IMR-90 (cell line): ENCODE measurements at regions not wholly inside any gene's neighbourhood (a gene's known extent, or its start where the extent isn't known, plus 50 kb on each side); places are given as distances from the start of the nearest gene placed in this dataset.

Experiments used
- ATAC-seq: fragments of 200-7000 bp; cut with Tn5 transposase; 2 replicates; pipeline ENCODE4 v1.9.1; 2020; ENCODE audit warnings: low read depth, mild to moderate bottlenecking, moderate library complexity
- BruUV-seq: library from RNA; stranded (reverse); fragments of 400-500 nt; replicated peaks from 2 replicates; lab custom pipeline; 2021; lab: Mats Ljungman, UMichigan
- CTCF ChIA-PET: fragments of 300-600 bp; formaldehyde crosslinking; extraction: SDS; loops from one replicate; lab custom pipeline; 2021; ENCODE audit warnings: antibody characterized with exemption; lab: Yijun Ruan, JAX
- POLR2A ChIA-PET: fragments of 300-600 bp; sonication (Branson Sonifier 250); formaldehyde crosslinking; loops from one replicate; lab custom pipeline; 2022; ENCODE audit warnings: antibody characterized with exemption; ENCODE audit not compliant: unreplicated experiment; lab: Charles Lee
- DNase-seq: peaks from one replicate; pipeline ENCODE4 v3.0.0; 2013
- H2AFZ ChIP-seq: replicated peaks from 2 replicates; pipeline ENCODE3; 2013; ENCODE audit warnings: low read length, mild to moderate bottlenecking; ENCODE audit not compliant: poor library complexity
- H2AK5ac ChIP-seq: 2 replicates; pipeline ENCODE4 v1.6.1; 2013; ENCODE audit warnings: low read depth, low read length, inconsistent platforms
- H2AK9ac ChIP-seq: replicated peaks from 2 replicates; pipeline ENCODE3; 2013; ENCODE audit warnings: mild to moderate bottlenecking, low read depth, low read length, moderate library complexity; ENCODE audit not compliant: poor library complexity
- H2BK120ac ChIP-seq: 2 replicates; pipeline ENCODE4 v1.6.1; 2013; ENCODE audit warnings: low read depth, low read length, inconsistent platforms
- H2BK15ac ChIP-seq: 3 replicates; pipeline ENCODE4 v1.6.1; 2013; ENCODE audit warnings: low read depth, low read length, inconsistent platforms
- H2BK20ac ChIP-seq: 2 replicates; pipeline ENCODE4 v1.6.1; 2013; ENCODE audit warnings: low read depth, mild to moderate bottlenecking, inconsistent platforms, low read length, moderate library complexity
- H2BK5ac ChIP-seq: 2 replicates; pipeline ENCODE4 v1.6.1; 2013; ENCODE audit warnings: mild to moderate bottlenecking, low read depth, low read length, inconsistent platforms; ENCODE audit not compliant: poor library complexity, severe bottlenecking
- H3K14ac ChIP-seq: replicated peaks from 2 replicates; pipeline ENCODE4 v1.6.1; 2013; ENCODE audit warnings: low read depth, low read length, inconsistent platforms
- H3K18ac ChIP-seq: 2 replicates; pipeline ENCODE4 v1.6.1; 2013; ENCODE audit warnings: low read depth, low read length, control low read depth
- H3K23ac ChIP-seq: 2 replicates; pipeline ENCODE4 v1.6.1; 2013; ENCODE audit warnings: low read depth, low read length, inconsistent platforms
- H3K27ac ChIP-seq: 2 replicates; pipeline ENCODE4 v1.5.1; 2013; ENCODE audit warnings: mild to moderate bottlenecking, control low read depth, low read length; ENCODE audit not compliant: insufficient read depth
- H3K27me3 ChIP-seq: 2 replicates; pipeline ENCODE4 v1.6.1; 2013; ENCODE audit warnings: low read length; ENCODE audit not compliant: control insufficient read depth, insufficient read depth
- H3K36me3 ChIP-seq: 2 replicates; pipeline ENCODE4 v1.6.1; 2013; ENCODE audit warnings: low read length, mixed read lengths; ENCODE audit not compliant: control insufficient read depth, insufficient read depth
- H3K4ac ChIP-seq: 2 replicates; pipeline ENCODE4 v1.6.1; 2013; ENCODE audit warnings: low read depth, low read length, inconsistent platforms
- H3K4me1 ChIP-seq: 2 replicates; pipeline ENCODE4 v1.6.1; 2013; ENCODE audit warnings: low read length, mixed read lengths; ENCODE audit not compliant: control insufficient read depth, insufficient read depth
- H3K4me2 ChIP-seq: 2 replicates; pipeline ENCODE4 v1.6.1; 2013; ENCODE audit warnings: low read depth, mild to moderate bottlenecking, control low read depth, low read length, moderate library complexity
- H3K4me3 ChIP-seq: 2 replicates; pipeline ENCODE4 v1.5.1; 2013; ENCODE audit warnings: low read depth, mild to moderate bottlenecking, control low read depth, low read length, moderate library complexity; ENCODE audit not compliant: insufficient read depth
- H3K56ac ChIP-seq: 2 replicates; pipeline ENCODE4 v1.6.1; 2013; ENCODE audit warnings: low read length, inconsistent platforms; ENCODE audit not compliant: insufficient read depth; ENCODE audit errors: extremely low read depth
- H3K79me1 ChIP-seq, 2 experiments: 2 replicates each; pipeline ENCODE4 v1.6.1; 2013; ENCODE audit warnings: low read length in 2 of 2, inconsistent platforms in 1 of 2, low read depth in 1 of 2
- H3K9ac ChIP-seq: 2 replicates; pipeline ENCODE4 v1.6.1; 2013; ENCODE audit warnings: low read depth, low read length, control low read depth
- H3K9me1 ChIP-seq: 2 replicates; pipeline ENCODE4 v1.6.1; 2013; ENCODE audit warnings: low read length, inconsistent platforms; ENCODE audit not compliant: insufficient read depth
- H3K9me3 ChIP-seq: 2 replicates; pipeline ENCODE4 v1.6.1; 2013; ENCODE audit warnings: low read length; ENCODE audit not compliant: control insufficient read depth, insufficient read depth
- H4K20me1 ChIP-seq: 2 replicates; pipeline ENCODE4 v1.6.1; 2013; ENCODE audit warnings: low read length, inconsistent platforms; ENCODE audit not compliant: insufficient read depth
- H4K5ac ChIP-seq: 2 replicates; pipeline ENCODE4 v1.6.1; 2013; ENCODE audit warnings: mild to moderate bottlenecking, low read depth, low read length, control low read depth
- H4K8ac ChIP-seq, 2 experiments: 2 replicates each; pipeline ENCODE4 v1.6.1; 2013; ENCODE audit warnings: low read depth in 2 of 2, low read length in 2 of 2, control low read depth in 1 of 2, inconsistent platforms in 1 of 2
- H4K91ac ChIP-seq: 2 replicates; pipeline ENCODE4 v1.6.1; 2013; ENCODE audit warnings: low read depth, low read length, inconsistent platforms; ENCODE audit not compliant: insufficient read depth
- BHLHE40 ChIP-seq: fragments of 150-350 bp; IDR thresholded peaks from 2 replicates; pipeline ENCODE4 v1.6.1; 2016; ENCODE audit warnings: mild to moderate bottlenecking, low read depth, low read length
- FOS ChIP-seq: fragments of 150-350 bp; IDR thresholded peaks from 2 replicates; pipeline ENCODE4 v1.6.1; 2016; ENCODE audit warnings: low read depth, low read length
- MXI1 ChIP-seq: IDR thresholded peaks from 2 replicates; pipeline ENCODE4 v1.6.1; 2012; ENCODE audit warnings: low read depth, mild to moderate bottlenecking, low read length, moderate library complexity, borderline replicate concordance
- NFE2L2 ChIP-seq: fragments of 150-350 bp; IDR thresholded peaks from 2 replicates; pipeline ENCODE4 v1.6.1; 2016; ENCODE audit warnings: low read depth, mild to moderate bottlenecking, low read length
- WGBS, 2 experiments: methylation state at CpG; one replicate each; pipeline versions ENCODE4 v1.1.5 to v1.1.7; 2013; ENCODE audit warnings: missing lambda C conversion rate in 2 of 2; ENCODE audit not compliant: insufficient read length in 1 of 2; ENCODE audit errors: extremely low coverage in 2 of 2; 5-methylcytosine and 5-hydroxymethylcytosine counted together
- dilution Hi-C: fragments of 300-500 bp; cut with HindIII; formaldehyde crosslinking; loops from one replicate; pipeline ENCODE4 v1.14.3; 2018; ENCODE audit warnings: low sequenced_read_pairs; ENCODE audit not compliant: unreplicated experiment
- in situ Hi-C: fragments of 300-500 bp; cut with MboI; formaldehyde crosslinking; loops from 3 replicates; pipeline ENCODE4 v1.14.3; 2019; ENCODE audit warnings: low sequenced_read_pairs, inconsistent platforms, mixed read lengths
- intact Hi-C: fragments of 100-400 bp; cut with micrococcal nuclease; formaldehyde crosslinking; loops from 2 replicates; pipeline ENCODE4 v1.10.0; 2022

DNA sequence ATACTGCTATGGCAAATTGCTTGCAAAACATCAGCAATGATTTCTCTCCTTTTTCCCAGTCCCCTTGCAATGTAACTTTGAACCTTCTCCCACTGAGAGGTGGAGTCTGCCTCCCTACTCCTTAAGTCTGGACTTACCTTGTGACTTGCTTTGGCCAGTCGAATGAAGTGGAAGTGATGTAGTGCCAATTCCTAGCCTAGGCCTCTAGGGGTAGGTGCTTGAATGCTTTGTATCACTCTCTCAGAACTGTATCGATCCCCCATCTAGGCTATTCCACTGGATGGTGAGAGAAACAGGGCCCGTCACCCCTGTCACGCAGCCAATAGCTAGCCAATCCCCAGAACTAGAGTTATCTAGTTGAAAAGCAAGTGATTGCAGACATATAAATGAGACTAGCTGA is 238.6 kb downstream of the BTBD3 start:
- no TSS peak for BruUV-seq
- TF ChIP-seq MXI1 (no peak), BHLHE40 (no peak), FOS (no peak), NFE2L2 (no peak)
- no peaks in the 10 kb centered on the region for H4K20me1 ChIP-seq
- no peak overlapping the region for H3K4me3 ChIP-seq
- intact Hi-C loops, result no loop called here
- ATAC-seq (no peak), DNase-seq (no peak)
- H2AK5ac ChIP-seq, result no peak overlapping the region
- no peak overlapping the region for H3K4ac ChIP-seq
- H3K9ac ChIP-seq, result no peak overlapping the region
- no peak overlapping the region for H4K5ac ChIP-seq
- H3K9me1 ChIP-seq, result peaks cover 2% of the 10 kb centered on the region; the same call in 1 of the 2 replicates
- no peaks in the 10 kb centered on the region for H3K79me1 ChIP-seq
- no peaks in the 10 kb centered on the region for H3K27me3 ChIP-seq
- no peak overlapping the region for H4K8ac ChIP-seq
- H3K14ac ChIP-seq, result no peak overlapping the region
- H2BK20ac ChIP-seq, result no peak overlapping the region
- H3K18ac ChIP-seq, result no peak overlapping the region
- H2AFZ ChIP-seq, result no peak overlapping the region
- ChIA-PET CTCF (interaction anchor here (1.0 kb wide), 1 partner anchor 9 kb away, joined by 7 read pairs; no protein-coding TSS in a partner anchor), POLR2A (no interaction called here)
- no peak overlapping the region for H4K91ac ChIP-seq
- H3K4me2 ChIP-seq, result no peak overlapping the region
- no peak overlapping the region for H2BK120ac ChIP-seq
- no peaks in the 10 kb centered on the region for H3K36me3 ChIP-seq
- peaks cover 4% of the 10 kb centered on the region for H3K4me1 ChIP-seq
- H2AK9ac ChIP-seq, result no peak overlapping the region
- H2BK5ac ChIP-seq, result no peak overlapping the region
- dilution Hi-C loops, result no loop called here
- no peak overlapping the region for H3K23ac ChIP-seq
- no peak overlapping the region for H3K56ac ChIP-seq
- no peaks in the 10 kb centered on the region for H3K9me3 ChIP-seq
- in situ Hi-C loops, result no loop called here
- no peak overlapping the region for H2BK15ac ChIP-seq
- no CpG with 5 or more reads among the region's 4 CpGs for WGBS, 2 experiments
- H3K27ac ChIP-seq, result no peak overlapping the region
